Vagina (tissue), 2 donors: ENCODE measurements at regions not wholly inside any gene's neighbourhood (a gene's known extent, or its start where the extent isn't known, plus 50 kb on each side); places are given as distances from the start of the nearest gene placed in this dataset.
A peak's percentile ranks its signal among the peaks of the same experiment; 100 is the strongest.

ENCODE experiments used
- DNase-seq, 2 donors: peaks; one replicate each; pipeline ENCODE4 v3.0.0-alpha.2; 2017; ENCODE audit errors: extremely low spot score in 2 of 2
- H3K27ac ChIP-seq: fragments of 200-600 bp; sonication (generic); one replicate; pipeline ENCODE4 v1.5.1; 2019
- H3K27me3 ChIP-seq: fragments of 200-600 bp; sonication (generic); one replicate; pipeline ENCODE4 v1.5.1; 2019
- H3K36me3 ChIP-seq, 2 donors: fragments of 200-600 bp; sonication (generic); one replicate each; pipeline ENCODE4 v1.5.1; 2017 to 2019
- H3K4me1 ChIP-seq: fragments of 200-600 bp; sonication (generic); one replicate; pipeline ENCODE4 v1.5.1; 2019
- H3K4me3 ChIP-seq, 2 donors: fragments of 200-600 bp; sonication (generic); 1 replicate in 1 of 2; 2 replicates in 1 of 2; pipeline ENCODE4 v1.5.1; 2016 to 2019
- H3K9me3 ChIP-seq: fragments of 200-600 bp; sonication (generic); one replicate; pipeline ENCODE4 v1.5.1; 2019
- POLR2A ChIP-seq, 2 donors: fragments of 450-650 bp; IDR thresholded peaks; one replicate each; pipeline ENCODE4 v1.6.1; 2017; ENCODE audit warnings: antibody characterized with exemption in 2 of 2, mild to moderate bottlenecking in 2 of 2, moderate library complexity in 2 of 2
- POLR2AphosphoS5 ChIP-seq, 2 donors: sonication (generic); formaldehyde crosslinking; IDR thresholded peaks; one replicate each; pipeline ENCODE4 v1.9.0; 2017; ENCODE audit warnings: antibody characterized with exemption in 2 of 2, mild to moderate bottlenecking in 2 of 2, low read depth in 1 of 2; ENCODE audit not compliant: insufficient read depth in 1 of 2
- intact Hi-C: fragments of 100-400 bp; cut with DNase I; formaldehyde crosslinking; loops from one replicate; pipeline ENCODE4 v1.15.1; 2023
- TF ChIP-seq, protein P1 (sequence below), 3 experiments: fragments of 450-650 bp in 2 of 3; fragments of 200-600 bp in 1 of 3; sonication (generic) in 1 of 3; IDR thresholded peaks; one replicate each; pipeline ENCODE4 v1.5.1; 2017 to 2019; ENCODE audit warnings: antibody characterized with exemption in 3 of 3, mild to moderate bottlenecking in 2 of 3, moderate library complexity in 2 of 3

DNA sequence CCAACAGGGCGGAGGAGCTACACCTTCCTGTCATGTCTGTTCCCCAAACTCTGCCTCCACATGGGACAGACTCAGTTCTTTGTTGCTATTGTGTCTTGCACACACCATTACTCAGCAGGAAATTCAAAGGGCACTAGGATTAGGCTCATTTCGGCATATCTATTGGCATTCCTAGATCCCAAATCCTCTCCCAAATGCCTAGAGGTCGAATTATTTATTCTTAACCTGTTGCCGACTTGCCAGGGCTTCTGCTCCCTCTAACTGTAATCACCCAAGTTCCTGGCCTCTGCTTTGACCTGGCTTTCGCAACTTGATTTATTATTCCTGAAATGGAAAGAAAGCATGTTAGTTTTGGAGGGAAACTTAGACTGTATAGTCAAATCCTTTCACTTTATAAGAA, 67.8 kb upstream of the ST6GAL2 start:
- Histone ChIP-seq H3K36me3 (no peaks in the 10 kb centered on the region), H3K27me3 (no peaks in the 10 kb centered on the region), H3K27ac (no peak overlapping the region), H3K4me1 (no peaks in the 10 kb centered on the region), H3K4me3 (no peak overlapping the region), H3K9me3 (no peaks in the 10 kb centered on the region)
- intact Hi-C loops = no loop called here
- TF ChIP-seq, protein P1, sequence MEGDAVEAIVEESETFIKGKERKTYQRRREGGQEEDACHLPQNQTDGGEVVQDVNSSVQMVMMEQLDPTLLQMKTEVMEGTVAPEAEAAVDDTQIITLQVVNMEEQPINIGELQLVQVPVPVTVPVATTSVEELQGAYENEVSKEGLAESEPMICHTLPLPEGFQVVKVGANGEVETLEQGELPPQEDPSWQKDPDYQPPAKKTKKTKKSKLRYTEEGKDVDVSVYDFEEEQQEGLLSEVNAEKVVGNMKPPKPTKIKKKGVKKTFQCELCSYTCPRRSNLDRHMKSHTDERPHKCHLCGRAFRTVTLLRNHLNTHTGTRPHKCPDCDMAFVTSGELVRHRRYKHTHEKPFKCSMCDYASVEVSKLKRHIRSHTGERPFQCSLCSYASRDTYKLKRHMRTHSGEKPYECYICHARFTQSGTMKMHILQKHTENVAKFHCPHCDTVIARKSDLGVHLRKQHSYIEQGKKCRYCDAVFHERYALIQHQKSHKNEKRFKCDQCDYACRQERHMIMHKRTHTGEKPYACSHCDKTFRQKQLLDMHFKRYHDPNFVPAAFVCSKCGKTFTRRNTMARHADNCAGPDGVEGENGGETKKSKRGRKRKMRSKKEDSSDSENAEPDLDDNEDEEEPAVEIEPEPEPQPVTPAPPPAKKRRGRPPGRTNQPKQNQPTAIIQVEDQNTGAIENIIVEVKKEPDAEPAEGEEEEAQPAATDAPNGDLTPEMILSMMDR (IDR thresholded peaks at IDR 0.05) = no peak
- TF ChIP-seq POLR2A (IDR thresholded peaks at IDR 0.05) (no peak), POLR2AphosphoS5 (IDR thresholded peaks at IDR 0.05; ENCODE audit: insufficient read depth in 1 of 2, low read depth in 1 of 2) (no peak)
- no peak for DNase-seq

DNA sequence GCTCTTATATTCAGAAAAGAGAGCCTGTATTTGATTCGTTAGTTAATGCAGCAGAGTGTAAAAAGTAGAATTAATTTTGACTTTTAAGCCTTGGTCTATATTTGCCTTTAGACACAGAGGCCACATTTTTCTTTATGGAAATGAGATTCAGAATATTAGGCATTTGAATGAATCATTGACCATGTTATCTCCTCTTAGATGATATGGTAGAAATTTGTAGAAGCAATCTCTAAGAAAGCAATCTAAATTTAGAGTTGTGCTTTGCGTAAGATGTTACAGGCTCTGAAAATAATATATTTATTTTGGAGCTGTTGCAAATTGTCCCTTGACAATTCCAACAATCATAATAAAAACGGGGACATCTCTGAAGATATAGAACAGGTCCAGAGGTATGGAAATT, 68.3 kb upstream of the ST6GAL2 start:
- Histone ChIP-seq H3K4me1 (no peaks in the 10 kb centered on the region), H3K4me3 (no peak overlapping the region), H3K9me3 (no peaks in the 10 kb centered on the region), H3K36me3 (no peaks in the 10 kb centered on the region), H3K27ac (no peak overlapping the region), H3K27me3 (no peaks in the 10 kb centered on the region)
- intact Hi-C loops = no loop called here
- DNase-seq = no peak
- TF ChIP-seq, protein P1 (IDR thresholded peaks at IDR 0.05) = no peak
- no peak for TF ChIP-seq POLR2AphosphoS5 (IDR thresholded peaks at IDR 0.05; ENCODE audit: insufficient read depth in 1 of 2, low read depth in 1 of 2)
- no peak for TF ChIP-seq POLR2A (IDR thresholded peaks at IDR 0.05)

DNA sequence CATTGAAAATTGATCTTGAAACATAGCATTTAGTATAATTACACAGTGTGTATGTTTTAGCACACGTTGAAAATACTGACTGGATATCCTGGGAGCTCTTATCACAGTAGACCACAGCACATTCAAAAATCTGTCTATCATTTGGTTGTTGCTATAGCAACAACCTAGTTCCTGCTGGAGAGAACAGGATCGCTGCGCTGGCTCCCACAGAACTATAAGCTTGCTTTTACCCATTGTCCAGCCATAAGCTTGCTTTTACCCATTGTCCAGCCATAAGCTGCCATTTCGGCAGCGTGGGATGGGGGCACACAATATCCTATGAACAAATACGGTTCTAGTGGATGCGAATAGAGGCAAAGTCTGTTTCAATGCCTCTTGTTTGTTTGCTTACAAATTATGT, 70.4 kb upstream of the ST6GAL2 start:
- Histone ChIP-seq H3K4me1 (no peaks in the 10 kb centered on the region), H3K27me3 (no peaks in the 10 kb centered on the region), H3K4me3 (no peak overlapping the region), H3K9me3 (no peaks in the 10 kb centered on the region), H3K36me3 (no peaks in the 10 kb centered on the region), H3K27ac (no peak overlapping the region)
- no peak for DNase-seq
- TF ChIP-seq POLR2AphosphoS5 (IDR thresholded peaks at IDR 0.05; ENCODE audit: insufficient read depth in 1 of 2, low read depth in 1 of 2) (no peak), POLR2A (IDR thresholded peaks at IDR 0.05) (no peak)
- TF ChIP-seq, protein P1 (IDR thresholded peaks at IDR 0.05) = no peak
- intact Hi-C loops = no loop called here

DNA sequence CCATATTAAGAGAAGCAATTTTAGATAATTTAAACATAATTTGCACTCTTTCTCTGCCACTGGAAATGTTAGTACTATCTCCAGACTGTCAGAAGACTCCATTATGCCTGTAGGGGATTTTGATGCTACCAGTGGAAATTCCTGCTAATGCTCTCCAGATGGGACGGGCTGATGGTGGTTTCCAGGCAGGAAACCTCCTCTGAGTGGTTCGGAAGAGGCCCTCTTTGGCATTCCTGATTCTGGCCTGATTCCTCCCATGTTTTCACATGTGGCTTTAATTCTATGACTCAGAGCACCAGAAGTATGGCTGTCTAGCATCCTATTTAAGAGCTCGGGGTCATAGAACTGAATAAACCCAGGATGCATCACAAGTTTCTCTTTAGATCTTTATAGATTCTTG, 70.9 kb upstream of the ST6GAL2 start:
- no peaks in the 10 kb centered on the region for H3K36me3 ChIP-seq
- no peaks in the 10 kb centered on the region for H3K9me3 ChIP-seq
- no peaks in the 10 kb centered on the region for H3K4me1 ChIP-seq
- H3K27ac ChIP-seq = no peak overlapping the region
- TF ChIP-seq POLR2AphosphoS5 (IDR thresholded peaks at IDR 0.05; ENCODE audit: insufficient read depth in 1 of 2, low read depth in 1 of 2) (no peak), POLR2A (IDR thresholded peaks at IDR 0.05) (no peak)
- TF ChIP-seq, protein P1 (IDR thresholded peaks at IDR 0.05) = no peak
- no peaks in the 10 kb centered on the region for H3K27me3 ChIP-seq
- DNase-seq = no peak
- intact Hi-C loops = no loop called here
- no peak overlapping the region for H3K4me3 ChIP-seq

DNA sequence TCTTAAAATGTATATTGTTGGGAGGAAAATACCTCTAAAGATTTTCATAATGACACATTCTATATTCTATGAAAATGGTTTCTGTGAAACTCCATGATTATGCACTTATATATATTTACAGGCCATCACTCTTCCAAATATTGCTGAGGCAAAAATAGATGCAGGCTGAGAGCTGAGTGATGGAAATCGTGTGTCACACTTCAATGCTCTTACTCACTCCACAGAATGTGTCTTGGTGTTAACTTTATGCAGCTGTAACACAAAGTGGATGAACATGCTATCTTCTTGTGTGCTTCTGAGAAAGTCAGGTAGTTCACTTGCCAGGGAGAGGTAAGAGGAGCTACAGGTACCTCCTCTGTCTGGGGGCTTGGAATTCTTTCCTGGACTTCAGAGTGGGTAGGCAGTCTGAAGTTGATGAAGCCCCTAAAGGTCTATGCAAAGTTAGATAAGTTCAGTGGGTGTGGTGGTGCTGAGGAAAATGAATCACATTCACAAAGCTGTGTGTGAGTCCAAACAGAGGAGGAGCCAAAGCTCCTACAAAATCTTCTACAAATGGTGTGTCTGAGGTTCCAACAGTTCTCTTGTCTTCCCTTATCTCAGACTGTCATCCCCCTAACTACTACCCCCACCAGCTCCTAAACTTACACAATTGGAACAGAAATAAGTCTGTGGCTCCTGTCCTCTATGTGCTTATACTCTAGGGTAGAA, 74.2 kb upstream of the ST6GAL2 start:
- intact Hi-C loops = no loop called here
- peak in 1 of 2 donors; percentile 44 for DNase-seq
- Histone ChIP-seq H3K27ac (no peak overlapping the region), H3K9me3 (no peaks in the 10 kb centered on the region), H3K4me1 (no peaks in the 10 kb centered on the region), H3K36me3 (no peaks in the 10 kb centered on the region), H3K4me3 (no peak overlapping the region), H3K27me3 (no peaks in the 10 kb centered on the region)
- TF ChIP-seq, protein P1 (IDR thresholded peaks at IDR 0.05) = no peak
- TF ChIP-seq POLR2AphosphoS5 (IDR thresholded peaks at IDR 0.05; ENCODE audit: insufficient read depth in 1 of 2, low read depth in 1 of 2) = no peak
- TF ChIP-seq POLR2A (IDR thresholded peaks at IDR 0.05) = no peak
